Subcutaneous abdominal adipose tissue (tissue), 5 donors: ENCODE measurements at regions not wholly inside any gene's neighbourhood (a gene's known extent, or its start where the extent isn't known, plus 50 kb on each side); places are given as distances from the start of the nearest gene placed in this dataset.

ENCODE experiments used
- H3K27ac ChIP-seq: one replicate; pipeline ENCODE4 v1.7.0; 2013; ENCODE audit warnings: low read depth, mild to moderate bottlenecking, inconsistent platforms, low read length, moderate library complexity
- H3K27me3 ChIP-seq, 5 donors: one replicate each; pipeline ENCODE4 v1.7.0; 2013; ENCODE audit warnings: low read length in 5 of 5, inconsistent platforms in 1 of 5; ENCODE audit not compliant: control insufficient read depth in 5 of 5, insufficient read depth in 4 of 5
- H3K36me3 ChIP-seq, 5 donors: one replicate each; pipeline ENCODE4 v1.7.0; 2013; ENCODE audit warnings: low read length in 5 of 5; ENCODE audit not compliant: control insufficient read depth in 5 of 5, insufficient read depth in 5 of 5
- H3K4me1 ChIP-seq, 5 donors: one replicate each; pipeline ENCODE4 v1.7.0; 2013; ENCODE audit warnings: low read length in 5 of 5, mild to moderate bottlenecking in 3 of 5, moderate library complexity in 1 of 5; ENCODE audit not compliant: control insufficient read depth in 5 of 5, insufficient read depth in 5 of 5
- H3K4me3 ChIP-seq, 5 donors: one replicate each; pipeline ENCODE4 v1.7.0; 2013; ENCODE audit warnings: low read length in 5 of 5, low read depth in 1 of 5
- H3K9ac ChIP-seq, 5 donors: one replicate each; pipeline ENCODE4 v1.7.0; 2013; ENCODE audit warnings: low read length in 5 of 5, mild to moderate bottlenecking in 4 of 5, moderate library complexity in 3 of 5
- H3K9me3 ChIP-seq, 5 donors: one replicate each; pipeline ENCODE4 v1.7.0; 2013; ENCODE audit warnings: low read length in 5 of 5; ENCODE audit not compliant: control insufficient read depth in 5 of 5
- donor health status: healthy.
- donor health status: healthy.
- donor health status: healthy.
- donor health status: healthy.
- donor health status: healthy.

DNA sequence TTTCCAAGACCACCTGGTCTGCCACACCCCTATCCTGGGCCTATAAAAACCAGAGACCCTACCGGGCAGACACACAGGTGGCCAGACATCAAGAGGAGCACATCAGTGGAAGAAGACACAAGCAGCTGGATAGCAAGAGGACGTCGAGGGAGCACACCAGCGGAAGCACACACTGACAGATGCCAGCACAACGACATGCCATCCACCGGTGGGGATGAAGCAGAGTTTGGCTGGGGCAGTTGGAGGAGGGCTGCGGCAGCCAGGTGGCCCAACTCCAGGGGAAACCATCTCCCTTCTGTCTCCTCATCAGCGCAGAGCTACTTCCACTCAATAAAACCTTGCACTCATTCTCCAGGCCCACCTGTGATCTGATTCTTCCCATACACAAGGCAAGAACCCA is 200.6 kb downstream of the PCDH17 start:
- Histone ChIP-seq H3K4me3 (no peak overlapping the region), H3K27me3 (no peaks in the 10 kb centered on the region), H3K9ac (no peak overlapping the region), H3K27ac (no peak overlapping the region), H3K9me3 (peaks cover 0 to 2% (median 0%) of the 10 kb centered on the region in 5 donors), H3K4me1 (no peaks in the 10 kb centered on the region), H3K36me3 (no peaks in the 10 kb centered on the region)

- Histone ChIP-seq H3K4me1 (no peaks in the 10 kb centered on the region), H3K27me3 (no peaks in the 10 kb centered on the region), H3K4me3 (no peak overlapping the region), H3K9ac (no peak overlapping the region), H3K36me3 (no peaks in the 10 kb centered on the region), H3K9me3 (no peaks in the 10 kb centered on the region), H3K27ac (no peak overlapping the region)
Observed at GRCh38 chr13:57837801-57838200, 206.3 kb downstream of the PCDH17 start.

DNA sequence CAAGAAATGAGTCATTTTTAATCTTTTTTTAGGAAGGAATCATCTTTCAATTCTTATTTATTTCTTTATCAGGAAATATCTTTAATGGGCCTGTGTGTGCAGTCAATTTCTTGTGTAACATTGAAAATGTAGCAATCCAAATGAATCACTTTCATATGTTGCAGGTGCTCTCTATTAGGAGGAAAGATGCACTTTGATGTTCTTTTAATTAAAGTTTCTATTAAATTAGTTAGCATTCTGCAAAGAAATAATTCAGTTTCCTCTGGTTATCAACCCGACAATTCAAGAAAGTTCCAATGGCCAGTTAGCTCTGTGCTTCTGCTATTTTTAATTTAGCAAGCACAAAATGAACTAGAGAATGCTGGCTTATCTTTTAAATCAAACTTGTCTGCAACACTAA is 212.0 kb downstream of the PCDH17 start:
- Histone ChIP-seq H3K27me3 (no peaks in the 10 kb centered on the region), H3K36me3 (no peaks in the 10 kb centered on the region), H3K9me3 (peaks cover 0 to 18% (median 14%) of the 10 kb centered on the region in 5 donors), H3K4me1 (no peaks in the 10 kb centered on the region), H3K4me3 (no peak overlapping the region), H3K9ac (no peak overlapping the region), H3K27ac (no peak overlapping the region)

GRCh38 chr13:57846600-57847173 is 215.1 kb downstream of the PCDH17 start:
- no peak overlapping the region for H3K27ac ChIP-seq
- no peaks in the 10 kb centered on the region for H3K4me1 ChIP-seq
- H3K9ac ChIP-seq = no peak overlapping the region
- H3K4me3 ChIP-seq = peak overlapping the region in 1 of 5 donors; percentile 11
- no peaks in the 10 kb centered on the region for H3K27me3 ChIP-seq
- H3K9me3 ChIP-seq = peaks cover 0 to 18% (median 14%) of the 10 kb centered on the region in 5 donors
- H3K36me3 ChIP-seq = no peaks in the 10 kb centered on the region

- no peaks in the 10 kb centered on the region for H3K27me3 ChIP-seq
- H3K36me3 ChIP-seq = no peaks in the 10 kb centered on the region
- H3K4me3 ChIP-seq = no peak overlapping the region
- H3K27ac ChIP-seq = no peak overlapping the region
- no peaks in the 10 kb centered on the region for H3K4me1 ChIP-seq
- H3K9ac ChIP-seq = no peak overlapping the region
- H3K9me3 ChIP-seq = no peaks in the 10 kb centered on the region
Observed at GRCh38 chr13:57857945-57858344, 226.4 kb downstream of the PCDH17 start.

DNA sequence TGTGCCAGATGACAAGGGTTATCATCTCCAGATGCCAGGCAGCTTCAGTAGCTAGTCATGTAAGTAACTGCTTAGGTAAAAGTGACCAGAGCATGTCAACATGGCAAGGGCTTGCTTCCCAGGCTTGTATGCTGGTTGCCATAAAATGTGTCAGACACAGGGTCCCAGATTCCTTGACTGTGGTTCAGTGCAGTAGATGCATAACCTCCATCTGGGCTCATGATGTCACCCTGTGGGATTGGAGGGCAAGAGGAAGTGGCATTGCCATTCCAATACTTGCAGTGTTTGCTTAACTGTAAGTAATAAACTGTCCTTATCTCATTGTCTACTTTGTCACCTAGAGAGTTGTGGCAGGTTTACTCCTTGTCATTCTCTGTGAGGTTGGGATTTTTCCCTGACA is 226.8 kb downstream of the PCDH17 start:
- Histone ChIP-seq H3K36me3 (no peaks in the 10 kb centered on the region), H3K27me3 (no peaks in the 10 kb centered on the region), H3K9me3 (no peaks in the 10 kb centered on the region), H3K4me3 (no peak overlapping the region), H3K4me1 (no peaks in the 10 kb centered on the region), H3K27ac (no peak overlapping the region), H3K9ac (no peak overlapping the region)

DNA sequence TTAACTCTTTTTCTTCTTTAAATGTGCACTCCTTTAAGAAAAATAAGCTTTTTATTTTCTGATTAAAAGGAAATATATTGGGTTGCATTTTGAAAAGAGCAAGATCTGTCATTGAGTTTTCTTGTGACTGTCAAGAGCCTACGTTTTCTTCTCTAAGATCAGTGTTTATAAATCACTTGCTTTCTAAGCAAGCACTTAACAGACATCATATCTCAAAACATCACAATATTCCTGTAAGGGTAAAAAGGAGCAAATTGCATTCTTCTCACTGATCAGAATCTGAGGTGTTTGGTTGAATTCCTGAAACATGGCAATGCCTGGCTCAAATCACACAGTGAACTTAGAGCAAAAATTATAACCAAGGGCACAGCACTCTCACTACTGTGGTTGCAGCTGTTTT is 231.3 kb downstream of the PCDH17 start:
- no peaks in the 10 kb centered on the region for H3K4me1 ChIP-seq
- no peak overlapping the region for H3K27ac ChIP-seq
- H3K9ac ChIP-seq = no peak overlapping the region
- H3K4me3 ChIP-seq = no peak overlapping the region
- H3K27me3 ChIP-seq = peaks cover 0 to 3% (median 0%) of the 10 kb centered on the region in 5 donors
- no peaks in the 10 kb centered on the region for H3K36me3 ChIP-seq
- peaks cover 0 to 7% (median 3%) of the 10 kb centered on the region in 5 donors for H3K9me3 ChIP-seq

DNA sequence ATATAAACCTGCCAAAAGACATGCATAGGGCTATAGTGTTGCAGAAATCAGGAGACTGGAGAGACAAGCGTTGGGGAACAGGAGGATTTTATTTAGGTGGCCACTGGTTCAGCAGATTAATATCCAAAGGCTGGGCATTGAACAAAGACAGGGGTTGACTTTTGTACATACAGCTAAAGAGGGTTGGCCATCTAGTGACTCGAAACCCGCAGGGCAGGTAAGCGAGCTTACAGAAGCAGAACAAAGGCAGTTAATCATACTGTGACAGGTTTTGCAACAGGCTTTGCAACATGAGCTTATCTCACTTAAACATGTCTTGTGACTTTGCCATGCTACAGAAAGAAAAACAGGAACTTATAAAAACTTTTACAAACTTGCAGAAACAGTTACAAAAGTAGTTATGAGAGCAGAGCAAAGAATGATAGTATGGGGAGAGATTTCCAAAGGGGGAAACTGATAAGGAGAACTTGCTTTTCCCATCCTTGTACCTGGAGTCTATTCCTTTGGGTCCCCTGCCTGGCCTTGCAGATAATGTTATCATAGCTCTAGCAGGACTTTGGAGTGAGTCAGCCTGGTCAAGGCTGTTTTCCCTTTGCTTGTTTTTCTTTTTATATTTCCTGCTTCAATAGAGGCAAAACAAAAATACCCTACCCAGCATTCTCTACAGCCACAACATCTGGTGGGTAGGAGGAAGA is 234.2 kb downstream of the PCDH17 start:
- Histone ChIP-seq H3K4me3 (no peak overlapping the region), H3K27me3 (peaks cover 0 to 3% (median 0%) of the 10 kb centered on the region in 5 donors), H3K27ac (no peak overlapping the region), H3K4me1 (no peaks in the 10 kb centered on the region), H3K36me3 (no peaks in the 10 kb centered on the region), H3K9ac (no peak overlapping the region), H3K9me3 (peaks cover 0 to 7% (median 3%) of the 10 kb centered on the region in 5 donors)

- Histone ChIP-seq H3K27ac (no peak overlapping the region), H3K9me3 (no peaks in the 10 kb centered on the region), H3K9ac (no peak overlapping the region), H3K4me3 (no peak overlapping the region), H3K36me3 (no peaks in the 10 kb centered on the region), H3K27me3 (no peaks in the 10 kb centered on the region), H3K4me1 (no peaks in the 10 kb centered on the region)
Observed at GRCh38 chr13:57874530-57874929, 243.0 kb downstream of the PCDH17 start.

DNA sequence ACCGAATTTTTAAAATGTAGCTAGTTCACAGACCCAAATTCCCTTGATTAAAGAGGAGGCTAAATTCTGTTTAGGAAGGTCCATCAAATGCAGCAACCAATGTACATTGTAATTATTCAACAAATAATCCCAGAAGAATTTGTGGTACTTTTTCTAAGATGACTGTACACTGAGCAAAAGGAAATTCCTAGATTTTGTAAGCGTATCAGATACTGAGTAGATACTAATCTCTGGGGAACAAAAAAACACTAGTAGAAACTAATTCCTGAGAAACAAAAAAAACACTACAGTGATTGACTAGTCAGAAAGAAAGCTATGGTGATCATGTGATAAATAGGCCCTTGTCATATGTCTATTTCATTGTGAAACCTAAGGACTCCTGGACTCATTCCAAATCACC is 246.1 kb downstream of the PCDH17 start:
- no peaks in the 10 kb centered on the region for H3K4me1 ChIP-seq
- H3K27ac ChIP-seq = no peak overlapping the region
- no peaks in the 10 kb centered on the region for H3K9me3 ChIP-seq
- no peak overlapping the region for H3K4me3 ChIP-seq
- H3K27me3 ChIP-seq = no peaks in the 10 kb centered on the region
- H3K36me3 ChIP-seq = no peaks in the 10 kb centered on the region
- H3K9ac ChIP-seq = no peak overlapping the region
